Stimulated activated naive CD8-positive, alpha-beta T cell treated with anti-CD3 and anti-CD28 coated beads, Interleukin-15, Interleukin-2, amounts not matched to agents 100 ng/mL and 50 ng/mL, for 24 hours (primary cell): ENCODE measurements at regions not wholly inside any gene's neighbourhood (a gene's known extent, or its start where the extent isn't known, plus 50 kb on each side); places are given as distances from the start of the nearest gene placed in this dataset.

ENCODE experiments used
- H3K27ac Mint-ChIP-seq: one replicate; pipeline ENCODE4 v1.8.0; 2021; ENCODE audit warnings: mild to moderate bottlenecking, mixed read lengths
- H3K27me3 Mint-ChIP-seq: one replicate; pipeline ENCODE4 v1.8.0; 2021; ENCODE audit warnings: mixed read lengths
- H3K36me3 Mint-ChIP-seq: one replicate; pipeline ENCODE4 v1.8.0; 2021; ENCODE audit warnings: low read depth, mixed read lengths
- H3K4me1 Mint-ChIP-seq: one replicate; pipeline ENCODE4 v1.8.0; 2021; ENCODE audit warnings: low read depth, mixed read lengths
- H3K4me3 Mint-ChIP-seq: one replicate; pipeline ENCODE4 v1.8.0; 2021; ENCODE audit warnings: mild to moderate bottlenecking, mixed read lengths
- H3K9me3 Mint-ChIP-seq: one replicate; pipeline ENCODE4 v1.8.0; 2021; ENCODE audit warnings: mixed read lengths

- Mint-ChIP-seq H3K4me1 (no peaks in the 10 kb centered on the region), H3K27ac (no peak overlapping the region), H3K4me3 (no peak overlapping the region), H3K36me3 (no peaks in the 10 kb centered on the region), H3K27me3 (no peaks in the 10 kb centered on the region), H3K9me3 (no peaks in the 10 kb centered on the region)
Measured at GRCh38 chr13:29948244-29948643, 97.8 kb upstream of the UBL3 start.

- H3K27me3 Mint-ChIP-seq: no peaks in the 10 kb centered on the region
- H3K4me3 Mint-ChIP-seq: no peak overlapping the region
- H3K27ac Mint-ChIP-seq: no peak overlapping the region
- no peaks in the 10 kb centered on the region for H3K9me3 Mint-ChIP-seq
- no peaks in the 10 kb centered on the region for H3K36me3 Mint-ChIP-seq
- H3K4me1 Mint-ChIP-seq: no peaks in the 10 kb centered on the region
Measured at GRCh38 chr13:29947839-29948238, 97.4 kb upstream of the UBL3 start.

DNA sequence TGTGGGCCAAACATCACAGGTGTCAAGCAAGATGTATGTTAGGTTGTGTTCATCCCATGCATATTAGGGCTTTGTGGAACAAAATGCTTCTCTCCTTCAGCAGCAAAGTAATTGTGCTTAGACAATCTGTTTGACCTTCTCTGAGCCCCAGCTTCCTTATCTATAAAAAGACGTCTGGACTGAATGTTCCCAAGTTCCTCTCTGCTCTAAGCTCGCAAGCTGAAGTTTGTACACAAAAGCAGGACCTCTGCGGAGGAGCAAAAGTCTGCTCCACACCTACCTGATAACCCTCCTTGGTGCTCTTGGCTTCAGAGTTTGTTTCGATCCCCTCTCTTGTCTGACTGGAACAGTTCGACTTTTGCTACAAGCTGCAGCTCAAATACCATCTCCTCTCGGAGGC, 95.7 kb upstream of the UBL3 start:
- Mint-ChIP-seq H3K9me3 (no peaks in the 10 kb centered on the region), H3K4me3 (no peak overlapping the region), H3K27me3 (no peaks in the 10 kb centered on the region), H3K36me3 (no peaks in the 10 kb centered on the region), H3K4me1 (no peaks in the 10 kb centered on the region), H3K27ac (no peak overlapping the region)

- no peaks in the 10 kb centered on the region for H3K27me3 Mint-ChIP-seq
- no peaks in the 10 kb centered on the region for H3K36me3 Mint-ChIP-seq
- H3K27ac Mint-ChIP-seq: no peak overlapping the region
- H3K4me1 Mint-ChIP-seq: no peaks in the 10 kb centered on the region
- no peak overlapping the region for H3K4me3 Mint-ChIP-seq
- H3K9me3 Mint-ChIP-seq: no peaks in the 10 kb centered on the region
Measured at GRCh38 chr13:29943686-29944085, 93.3 kb upstream of the UBL3 start.

DNA sequence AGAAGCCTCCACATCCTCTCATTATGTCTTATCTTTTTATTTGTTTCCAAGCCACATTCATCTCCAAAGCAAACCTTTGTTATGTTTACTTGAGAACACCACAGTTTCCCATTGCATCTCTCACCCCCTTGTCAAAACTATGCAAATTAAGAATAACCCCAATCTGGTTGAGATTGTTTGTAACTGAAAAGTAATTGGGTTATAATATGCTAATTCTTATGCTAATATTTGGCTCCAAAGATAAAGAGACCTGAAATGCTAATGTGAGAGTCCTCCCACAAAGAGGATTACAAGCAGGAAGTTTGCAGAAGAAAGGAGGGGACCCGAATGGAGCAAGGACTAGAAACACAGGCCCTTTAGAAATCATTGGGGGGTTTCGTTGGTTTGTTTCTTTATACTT, 92.9 kb upstream of the UBL3 start:
- no peaks in the 10 kb centered on the region for H3K36me3 Mint-ChIP-seq
- no peaks in the 10 kb centered on the region for H3K9me3 Mint-ChIP-seq
- peaks cover 1% of the 10 kb centered on the region for H3K4me1 Mint-ChIP-seq
- no peak overlapping the region for H3K27ac Mint-ChIP-seq
- H3K27me3 Mint-ChIP-seq: no peaks in the 10 kb centered on the region
- no peak overlapping the region for H3K4me3 Mint-ChIP-seq

GRCh38 chr13:29940715-29941114, 90.3 kb upstream of the UBL3 start:
- H3K4me1 Mint-ChIP-seq: peaks cover 25% of the 10 kb centered on the region
- H3K27me3 Mint-ChIP-seq: no peaks in the 10 kb centered on the region

GRCh38 chr13:29939158-29939557, 88.7 kb upstream of the UBL3 start:
- Mint-ChIP-seq H3K4me3 (no peak overlapping the region), H3K27me3 (no peaks in the 10 kb centered on the region), H3K9me3 (no peaks in the 10 kb centered on the region), H3K36me3 (no peaks in the 10 kb centered on the region), H3K4me1 (peaks cover 37% of the 10 kb centered on the region), H3K27ac (no peak overlapping the region)

More at GRCh38 chr13:29940715-29941114, 90.3 kb upstream of the UBL3 start:
- H3K27ac Mint-ChIP-seq: no peak overlapping the region
- no peaks in the 10 kb centered on the region for H3K9me3 Mint-ChIP-seq
- no peaks in the 10 kb centered on the region for H3K36me3 Mint-ChIP-seq
- no peak overlapping the region for H3K4me3 Mint-ChIP-seq

DNA sequence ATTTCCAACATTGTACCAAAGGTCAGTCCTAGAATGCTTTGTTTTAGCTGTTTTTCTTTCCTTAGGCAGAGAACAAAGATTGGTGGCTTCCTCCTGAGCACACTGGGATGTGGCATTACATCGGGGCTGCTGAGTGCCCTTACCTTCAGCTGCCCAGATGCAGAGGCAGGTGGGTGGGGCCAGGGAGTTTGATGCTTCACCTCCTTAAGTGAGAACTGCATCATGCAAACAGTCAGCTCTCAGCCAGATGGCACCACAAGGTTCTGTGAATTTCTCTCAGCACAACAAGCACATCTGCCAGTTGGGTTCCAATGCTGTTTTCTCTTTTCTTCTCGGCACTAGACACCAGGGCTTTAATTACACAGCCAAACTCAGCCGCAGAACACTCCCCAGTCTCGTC, 87.4 kb upstream of the UBL3 start:
- H3K4me1 Mint-ChIP-seq: peaks cover 37% of the 10 kb centered on the region
- H3K27ac Mint-ChIP-seq: no peak overlapping the region
- no peaks in the 10 kb centered on the region for H3K27me3 Mint-ChIP-seq
- no peaks in the 10 kb centered on the region for H3K36me3 Mint-ChIP-seq
- no peaks in the 10 kb centered on the region for H3K9me3 Mint-ChIP-seq
- no peak overlapping the region for H3K4me3 Mint-ChIP-seq

DNA sequence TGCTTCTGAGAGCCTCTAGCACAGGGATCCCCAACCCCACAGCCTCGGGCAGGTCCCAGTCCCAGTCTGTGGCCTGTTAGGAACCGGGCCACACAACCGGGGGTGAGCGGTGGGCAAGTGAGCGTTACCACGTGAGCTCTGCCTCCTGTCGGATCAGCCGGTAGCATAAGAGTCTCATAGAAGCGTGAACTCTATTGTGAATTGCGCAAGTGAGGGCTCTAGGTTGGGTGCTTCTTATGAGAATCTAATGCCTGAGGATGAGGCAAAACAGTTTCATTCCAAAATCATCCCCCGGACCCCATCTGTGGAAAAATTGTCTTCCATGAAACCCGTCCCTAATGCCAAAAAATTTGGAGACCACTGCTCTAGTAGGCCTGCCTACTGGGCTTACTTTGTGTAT, 87.0 kb upstream of the UBL3 start:
- Mint-ChIP-seq H3K36me3 (no peaks in the 10 kb centered on the region), H3K4me3 (no peak overlapping the region), H3K9me3 (no peaks in the 10 kb centered on the region), H3K27me3 (no peaks in the 10 kb centered on the region), H3K27ac (no peak overlapping the region), H3K4me1 (peaks cover 37% of the 10 kb centered on the region)

- H3K27me3 Mint-ChIP-seq: no peaks in the 10 kb centered on the region
- H3K27ac Mint-ChIP-seq: no peak overlapping the region
- peaks cover 37% of the 10 kb centered on the region for H3K4me1 Mint-ChIP-seq
- no peaks in the 10 kb centered on the region for H3K9me3 Mint-ChIP-seq
- no peaks in the 10 kb centered on the region for H3K36me3 Mint-ChIP-seq
- peak overlapping the region; percentile 4 for H3K4me3 Mint-ChIP-seq
Measured at GRCh38 chr13:29936956-29937355, 86.5 kb upstream of the UBL3 start.

GRCh38 chr13:29936051-29936813, 85.8 kb upstream of the UBL3 start:
- Mint-ChIP-seq H3K4me3 (peak overlapping the region; percentile 72), H3K9me3 (no peaks in the 10 kb centered on the region), H3K4me1 (peaks cover 37% of the 10 kb centered on the region), H3K27ac (peak overlapping the region; percentile 84), H3K36me3 (no peaks in the 10 kb centered on the region), H3K27me3 (no peaks in the 10 kb centered on the region)

DNA sequence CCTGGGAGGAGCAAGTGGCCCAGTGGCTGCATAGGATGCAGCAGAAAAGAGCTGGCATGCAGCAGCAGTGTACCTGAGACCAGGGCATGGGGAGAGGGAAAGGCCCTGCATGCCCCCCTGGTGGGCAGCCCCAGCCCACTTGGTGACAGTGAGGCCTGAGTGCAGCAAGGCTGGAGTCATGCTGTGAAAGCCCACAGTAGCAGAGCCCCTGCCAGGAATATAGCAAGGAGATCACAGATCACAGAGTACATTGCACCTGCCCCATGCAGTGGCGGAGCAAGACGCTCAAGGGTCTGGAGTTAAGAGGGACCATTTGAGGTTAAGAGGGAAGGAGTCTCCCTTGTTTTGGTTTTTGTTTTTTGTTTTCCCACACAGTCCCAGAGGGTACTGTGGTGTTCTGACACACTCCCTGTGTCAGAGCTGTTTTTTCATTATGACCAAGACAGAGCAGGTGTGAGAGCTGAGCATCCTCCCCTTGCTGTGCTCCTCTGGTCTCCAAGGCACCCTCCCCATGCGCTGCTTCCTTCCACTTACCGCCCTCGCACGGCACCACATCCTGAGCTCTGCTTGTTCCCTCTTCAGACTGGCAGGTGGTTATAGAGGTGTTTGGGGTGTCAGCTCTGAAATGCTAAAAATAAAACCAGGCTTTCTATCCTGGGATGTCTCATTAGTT, 85.0 kb upstream of the UBL3 start:
- no peaks in the 10 kb centered on the region for H3K9me3 Mint-ChIP-seq
- peak overlapping the region; percentile 72 for H3K4me3 Mint-ChIP-seq
- peak overlapping the region; percentile 84 for H3K27ac Mint-ChIP-seq
- peaks cover 37% of the 10 kb centered on the region for H3K4me1 Mint-ChIP-seq
- H3K27me3 Mint-ChIP-seq: no peaks in the 10 kb centered on the region
- no peaks in the 10 kb centered on the region for H3K36me3 Mint-ChIP-seq

- H3K4me1 Mint-ChIP-seq: peaks cover 37% of the 10 kb centered on the region
- H3K36me3 Mint-ChIP-seq: no peaks in the 10 kb centered on the region
Measured at GRCh38 chr13:29934531-29935308, 84.3 kb upstream of the UBL3 start.

DNA sequence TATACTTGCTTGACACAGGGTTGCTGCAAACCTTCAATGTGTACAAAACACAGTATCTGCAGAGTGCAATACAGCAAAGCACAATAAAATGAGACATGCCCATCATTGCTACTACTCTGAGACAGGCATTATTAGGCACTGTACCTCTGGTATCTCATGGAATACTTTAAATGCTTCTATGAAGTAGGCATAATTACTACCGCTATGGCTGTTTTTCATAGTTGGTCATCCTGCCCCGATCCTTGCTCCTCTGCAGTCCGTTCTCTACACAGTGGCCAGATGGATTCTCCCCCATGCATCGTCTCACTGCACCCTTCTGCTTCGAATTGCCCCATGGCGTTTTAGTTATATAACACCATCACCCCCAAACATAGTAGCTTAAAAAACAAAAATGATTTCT, 83.0 kb upstream of the UBL3 start:
- Mint-ChIP-seq H3K4me3 (no peak overlapping the region), H3K9me3 (no peaks in the 10 kb centered on the region), H3K27me3 (no peaks in the 10 kb centered on the region), H3K36me3 (no peaks in the 10 kb centered on the region), H3K27ac (no peak overlapping the region), H3K4me1 (peaks cover 37% of the 10 kb centered on the region)

More at GRCh38 chr13:29934531-29935308, 84.3 kb upstream of the UBL3 start:
- no peak overlapping the region for H3K4me3 Mint-ChIP-seq
- no peak overlapping the region for H3K27ac Mint-ChIP-seq
- no peaks in the 10 kb centered on the region for H3K27me3 Mint-ChIP-seq
- H3K9me3 Mint-ChIP-seq: no peaks in the 10 kb centered on the region

DNA sequence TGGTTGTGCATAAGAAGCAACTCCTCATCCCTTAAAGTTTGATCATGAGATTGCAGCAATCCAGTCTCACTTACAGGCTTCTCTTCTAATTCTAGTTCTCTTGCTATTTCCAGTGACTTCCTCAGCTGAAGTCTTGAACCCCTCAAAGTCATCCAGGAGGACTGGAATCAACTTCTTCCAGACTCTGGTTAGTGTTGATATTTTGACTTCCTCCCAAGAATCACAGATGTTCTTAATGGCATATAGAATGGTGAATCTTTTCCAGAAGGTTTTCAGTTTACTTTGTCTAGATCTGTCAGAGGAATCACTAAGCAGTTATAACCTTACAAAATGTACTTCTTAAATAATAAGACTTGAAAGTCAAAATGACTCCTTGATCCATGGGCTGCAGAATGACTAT, 81.3 kb upstream of the UBL3 start:
- H3K36me3 Mint-ChIP-seq: no peaks in the 10 kb centered on the region
- peaks cover 22% of the 10 kb centered on the region for H3K4me1 Mint-ChIP-seq
- no peaks in the 10 kb centered on the region for H3K9me3 Mint-ChIP-seq
- H3K27me3 Mint-ChIP-seq: no peaks in the 10 kb centered on the region
- H3K27ac Mint-ChIP-seq: no peak overlapping the region
- H3K4me3 Mint-ChIP-seq: no peak overlapping the region
